ENCODE measurements at regions not wholly inside any gene's neighbourhood (a gene's known extent, or its start where the extent isn't known, plus 50 kb on each side); places are given as distances from the start of the nearest gene placed in this dataset.
"Not testable (repeated sequence)": the region's sequence is repeated elsewhere in the genome, so short reads cannot be mapped to it uniquely, and the experiment has no call there.

GRCh38 chr1:187911820-187912219, 1083.1 kb downstream of the PLA2G4A start:
- no peak for DNase-seq (ENCODE audit: low spot score)

DNA sequence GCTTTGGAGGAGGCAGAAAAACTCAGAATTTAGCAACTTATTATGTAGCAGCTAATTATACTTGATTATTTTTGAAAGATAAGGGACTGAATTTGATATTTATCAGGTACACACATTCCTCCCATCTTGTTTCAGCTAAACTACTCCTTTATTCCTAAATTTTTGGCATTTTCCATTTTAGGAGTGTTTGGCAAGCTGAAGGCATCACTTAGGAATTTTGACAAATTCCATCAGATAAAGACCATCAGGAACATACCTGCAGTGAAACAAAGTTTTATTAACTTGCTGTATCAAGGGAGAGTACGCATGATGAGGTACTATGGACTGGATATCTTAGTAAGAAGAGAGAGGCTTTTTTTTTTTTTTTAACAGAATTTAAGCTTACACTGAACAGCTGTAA, 1092.2 kb downstream of the PLA2G4A start:
- DNase-seq (ENCODE audit: low spot score) = no peak

DNA sequence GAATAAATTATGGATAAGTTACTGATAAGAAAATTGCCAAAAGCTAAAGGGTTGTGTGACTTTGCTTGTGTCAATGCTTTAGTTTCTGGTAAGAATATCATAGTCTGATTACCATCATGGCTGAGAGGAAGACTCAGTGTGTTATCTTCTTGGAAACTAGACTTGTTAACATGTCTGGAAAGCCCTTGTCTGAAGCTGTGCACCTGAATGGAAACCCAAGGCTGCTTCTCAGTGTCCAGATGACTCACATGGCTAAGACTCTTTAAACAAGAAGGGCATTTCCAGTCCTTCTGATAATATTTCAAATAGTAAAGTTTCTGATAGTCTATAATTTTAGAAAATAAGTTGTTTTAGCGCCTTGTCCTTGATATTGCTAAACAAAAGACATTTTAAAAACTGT, 1092.7 kb downstream of the PLA2G4A start:
- no peak for DNase-seq (ENCODE audit: low spot score)

- no peak for DNase-seq (ENCODE audit: low spot score)
These were observed 1093.5 kb downstream of the PLA2G4A start for GRCh38 chr1:187922255-187922654.

DNA sequence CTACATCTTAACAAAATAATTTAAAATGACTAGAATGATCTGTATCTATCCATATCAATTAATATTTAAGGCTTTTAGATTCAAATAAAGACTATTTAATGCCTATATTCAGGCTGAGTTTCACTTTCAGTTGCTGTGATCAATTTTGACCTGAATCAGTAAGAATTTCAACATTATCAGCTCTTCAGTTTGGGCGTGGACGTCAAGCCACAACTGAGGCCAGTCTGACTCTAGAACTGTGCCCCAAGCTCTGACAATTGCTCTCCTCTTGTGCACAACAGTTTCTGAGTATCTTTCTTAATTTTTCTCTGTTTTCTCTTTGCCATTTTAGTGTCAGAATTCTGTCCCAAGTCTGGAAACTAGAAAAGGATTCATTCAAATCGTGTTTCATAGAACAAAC, 1095.5 kb downstream of the PLA2G4A start:
- DNase-seq (ENCODE audit: low spot score) = no peak

DNA sequence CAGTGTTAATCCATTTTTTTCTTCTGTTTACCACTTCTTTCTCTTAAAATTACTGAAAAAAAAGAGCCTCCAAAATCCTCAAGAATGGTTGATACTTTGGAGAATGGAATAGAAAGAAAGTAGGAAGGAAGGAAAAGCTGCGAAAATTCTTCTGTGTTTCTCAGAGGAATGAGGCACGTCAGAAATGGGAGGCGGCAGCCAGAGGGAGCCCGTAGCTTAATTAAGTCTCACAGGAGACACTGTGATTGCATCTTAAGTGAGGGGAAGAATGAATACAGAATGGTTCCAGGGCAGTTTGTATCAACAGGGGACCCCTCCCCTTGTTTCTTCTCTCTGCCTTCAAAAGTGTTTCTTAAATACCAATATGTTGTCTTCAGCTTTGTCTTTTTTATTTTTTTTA, 1099.5 kb downstream of the PLA2G4A start:
- no peak for DNase-seq (ENCODE audit: low spot score)

GRCh38 chr1:187928696-187929095, 1099.9 kb downstream of the PLA2G4A start:
- no peak for DNase-seq (ENCODE audit: low spot score)

- DNase-seq (ENCODE audit: low spot score) = no peak
These were observed 1103.0 kb downstream of the PLA2G4A start for GRCh38 chr1:187931776-187932175.

DNA sequence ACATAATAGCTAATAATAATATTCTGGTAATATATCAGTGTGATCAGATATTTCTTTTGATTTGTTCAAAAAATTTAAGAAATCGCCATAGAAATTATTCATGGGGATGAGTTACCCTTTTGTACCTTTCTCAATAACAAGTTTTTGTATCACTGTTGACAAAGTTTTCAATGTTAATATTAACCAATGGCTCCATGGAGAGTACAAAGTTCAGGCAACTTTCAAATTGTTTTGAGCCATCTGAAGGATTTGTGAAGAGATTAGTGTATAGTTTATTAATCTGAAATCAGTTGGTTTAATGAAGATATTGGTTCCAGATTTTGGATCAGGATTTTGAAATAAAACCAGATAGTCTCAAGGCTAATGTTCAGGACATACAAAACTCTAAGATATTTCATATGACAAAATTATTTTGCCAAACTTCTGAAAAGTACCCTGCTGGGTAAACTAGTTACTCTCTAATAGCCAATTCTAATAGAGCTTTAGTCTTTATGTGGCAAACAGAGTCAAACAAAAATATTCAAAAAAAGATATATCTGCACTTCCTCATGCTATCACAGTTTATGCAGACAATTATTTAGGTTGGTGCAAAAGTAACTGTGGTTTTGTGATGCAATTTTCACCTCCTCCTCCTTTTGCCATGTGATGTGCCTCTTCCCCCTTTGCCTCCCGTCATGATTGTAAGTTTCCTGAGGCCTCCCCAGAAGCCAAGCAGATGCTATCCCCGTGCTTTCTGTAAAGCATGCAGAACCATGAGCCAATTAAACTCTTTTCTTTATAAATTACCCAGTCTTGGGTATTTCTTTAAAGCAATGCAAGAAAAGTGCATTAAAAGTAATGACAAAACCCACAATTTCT, 1105.0 kb downstream of the PLA2G4A start:
- no peak for DNase-seq (ENCODE audit: low spot score)

GRCh38 chr1:187936667-187937066, 1107.9 kb downstream of the PLA2G4A start:
- no peak for DNase-seq (ENCODE audit: low spot score)

DNA sequence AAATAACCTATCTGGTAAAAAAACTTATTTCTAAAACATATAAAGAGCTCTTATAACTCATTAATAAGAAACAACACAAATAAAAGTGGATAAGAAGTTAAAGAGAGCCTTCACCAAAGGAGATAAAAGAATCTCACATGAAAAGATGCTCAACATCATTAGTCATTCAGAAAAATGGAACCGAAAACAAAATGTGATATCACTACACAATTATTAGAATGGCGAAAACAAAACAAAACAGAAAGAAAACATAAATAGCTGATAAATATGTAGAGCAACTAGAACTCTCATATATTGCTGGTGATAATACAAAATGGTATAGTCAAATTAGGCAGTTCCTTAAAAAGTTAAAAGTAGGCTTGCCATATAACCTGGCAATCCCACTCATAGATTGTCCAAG, 1109.3 kb downstream of the PLA2G4A start:
- DNase-seq (ENCODE audit: low spot score) = no peak

DNA sequence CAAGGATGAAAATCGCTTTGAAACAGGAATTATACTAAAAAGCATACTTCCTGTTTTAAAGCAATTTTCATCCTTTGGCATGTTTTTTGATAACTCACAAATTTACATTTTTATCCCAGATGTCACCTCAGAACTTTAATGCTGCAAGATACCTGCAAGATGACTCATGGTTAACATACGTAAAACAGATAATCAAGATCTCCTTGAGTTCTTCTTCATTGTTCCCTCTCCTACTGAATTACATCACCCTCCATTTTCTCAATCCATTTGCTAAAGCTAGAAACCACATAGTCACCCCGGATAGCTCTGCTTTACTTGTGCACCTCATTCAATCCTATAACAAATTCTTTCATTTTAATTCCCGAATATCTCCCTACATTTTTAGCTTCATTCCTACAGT, 1114.2 kb downstream of the PLA2G4A start:
- DNase-seq (ENCODE audit: low spot score) = no peak

DNA sequence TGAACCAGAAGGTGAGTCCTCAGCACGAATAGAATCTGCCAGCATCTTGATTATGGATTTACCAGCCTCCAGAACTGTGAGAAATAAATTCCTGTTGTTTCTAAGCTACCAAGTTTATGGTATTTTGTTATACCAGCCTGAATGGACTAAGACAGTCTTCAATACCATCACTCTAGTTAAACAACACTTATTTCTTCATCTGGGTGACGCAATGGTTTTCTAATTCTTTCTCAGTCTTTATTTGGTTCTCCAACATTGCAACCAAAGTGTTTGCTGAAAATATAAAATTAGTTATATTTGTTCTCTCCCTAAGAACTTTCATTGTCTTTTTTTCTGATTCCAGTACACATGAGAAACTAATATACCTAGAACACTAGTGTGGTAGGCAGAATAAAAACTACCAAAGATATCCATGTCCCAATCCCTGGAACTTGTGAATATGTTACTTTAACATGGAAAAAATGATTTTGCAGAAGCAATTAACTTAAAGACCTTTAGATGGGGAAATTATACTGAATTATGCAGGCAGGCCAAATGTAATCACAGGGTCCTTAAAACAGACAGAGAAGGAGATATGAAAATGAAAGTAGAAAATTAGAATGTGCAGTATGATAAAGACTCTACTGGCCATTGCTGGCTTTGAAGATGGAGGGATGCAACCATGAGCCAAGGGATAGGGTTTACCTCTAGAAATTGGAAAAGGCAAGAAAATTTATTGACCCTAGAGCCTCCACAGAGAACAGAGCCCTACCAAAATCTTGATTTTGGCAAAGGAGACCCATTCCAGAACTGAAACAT, 1115.1 kb downstream of the PLA2G4A start:
- no peak for DNase-seq (ENCODE audit: low spot score)

DNA sequence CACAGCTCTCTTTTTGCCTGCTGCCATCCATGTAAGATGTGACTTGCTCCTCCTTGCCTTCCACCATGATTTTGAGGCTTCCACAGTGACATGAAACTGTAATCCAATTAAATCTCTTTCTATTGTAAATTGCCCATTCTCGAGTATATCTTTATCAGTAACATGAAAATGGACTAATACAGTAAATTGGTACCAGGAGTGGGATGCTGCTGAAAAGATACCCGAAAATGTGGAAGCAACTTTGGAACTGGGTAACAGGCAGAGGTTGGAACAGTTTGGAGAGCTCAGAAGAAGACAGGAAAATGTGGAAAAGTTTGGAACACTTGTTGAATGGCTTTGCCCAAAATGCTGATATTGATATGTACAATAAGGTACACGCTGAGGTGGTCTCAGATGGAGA, 1117.9 kb downstream of the PLA2G4A start:
- not testable (repeated sequence) for DNase-seq (ENCODE audit: low spot score)

GRCh38 chr1:187947359-187947758, 1118.6 kb downstream of the PLA2G4A start:
- DNase-seq (ENCODE audit: low spot score) = no peak

GRCh38 chr1:187948170-187948794, 1119.5 kb downstream of the PLA2G4A start:
- no peak for DNase-seq (ENCODE audit: low spot score)

DNA sequence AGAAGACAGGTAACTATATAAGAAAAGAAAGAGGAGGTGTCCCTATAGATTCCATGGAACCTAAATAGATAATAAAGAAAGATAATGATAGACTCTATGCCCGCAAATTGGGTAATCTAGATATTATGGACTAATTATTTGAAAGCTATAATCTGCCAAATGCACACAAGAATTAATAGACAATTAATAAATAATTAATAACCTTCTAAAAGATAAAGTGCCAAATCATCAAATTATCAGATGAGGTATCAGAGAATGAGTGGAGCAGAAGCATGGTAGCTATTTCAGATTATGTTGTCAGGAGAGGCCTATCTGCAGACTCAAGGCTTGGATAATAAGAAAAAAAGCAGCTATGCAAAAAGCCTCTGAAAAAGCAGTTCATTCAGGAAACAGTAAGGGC, 1120.8 kb downstream of the PLA2G4A start:
- DNase-seq (ENCODE audit: low spot score) = no peak

GRCh38 chr1:187951817-187952216, 1123.1 kb downstream of the PLA2G4A start:
- no peak for DNase-seq (ENCODE audit: low spot score)

GRCh38 chr1:187952446-187952845, 1123.7 kb downstream of the PLA2G4A start:
- DNase-seq (ENCODE audit: low spot score) = no peak

DNA sequence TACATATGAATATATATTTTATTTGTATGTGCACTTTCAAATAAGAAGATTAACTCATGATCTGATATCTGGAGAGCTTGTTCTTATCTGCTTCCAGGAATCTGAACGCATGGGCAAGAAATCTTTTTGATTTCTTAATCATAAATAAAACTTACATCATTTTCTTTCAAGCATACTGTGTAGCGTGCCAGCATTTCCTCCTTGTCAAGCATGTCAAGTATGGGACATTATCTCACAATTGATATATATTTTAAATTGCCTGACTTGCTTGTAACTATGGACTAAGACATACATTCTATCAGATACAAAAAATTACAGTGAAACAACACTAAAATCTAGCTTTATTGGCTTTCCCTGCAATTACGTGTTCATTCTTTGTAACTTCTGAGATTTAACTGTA, 1128.2 kb downstream of the PLA2G4A start:
- DNase-seq (ENCODE audit: low spot score) = no peak

DNA sequence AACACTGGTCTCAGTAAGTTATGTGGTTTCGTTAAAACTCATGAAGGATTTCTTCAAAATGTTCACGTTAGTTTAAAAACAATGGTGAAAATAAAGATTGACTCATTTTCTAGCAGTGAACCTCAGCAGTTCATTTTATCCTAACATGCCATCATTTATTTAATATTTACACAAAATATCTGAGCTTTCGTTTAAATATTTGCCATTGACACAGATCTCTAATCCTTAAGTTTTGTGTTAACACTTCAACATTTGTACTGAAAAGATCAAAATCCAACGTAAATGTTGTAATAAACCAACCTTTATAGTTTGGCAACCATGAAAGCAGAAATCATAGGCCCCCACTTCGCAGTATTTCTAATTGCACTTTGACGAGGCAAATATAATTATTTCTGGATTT, 1129.5 kb downstream of the PLA2G4A start:
- DNase-seq (ENCODE audit: low spot score) = no peak

- no peak for DNase-seq (ENCODE audit: low spot score)
These were observed 1130.3 kb downstream of the PLA2G4A start for GRCh38 chr1:187959062-187959461.

DNA sequence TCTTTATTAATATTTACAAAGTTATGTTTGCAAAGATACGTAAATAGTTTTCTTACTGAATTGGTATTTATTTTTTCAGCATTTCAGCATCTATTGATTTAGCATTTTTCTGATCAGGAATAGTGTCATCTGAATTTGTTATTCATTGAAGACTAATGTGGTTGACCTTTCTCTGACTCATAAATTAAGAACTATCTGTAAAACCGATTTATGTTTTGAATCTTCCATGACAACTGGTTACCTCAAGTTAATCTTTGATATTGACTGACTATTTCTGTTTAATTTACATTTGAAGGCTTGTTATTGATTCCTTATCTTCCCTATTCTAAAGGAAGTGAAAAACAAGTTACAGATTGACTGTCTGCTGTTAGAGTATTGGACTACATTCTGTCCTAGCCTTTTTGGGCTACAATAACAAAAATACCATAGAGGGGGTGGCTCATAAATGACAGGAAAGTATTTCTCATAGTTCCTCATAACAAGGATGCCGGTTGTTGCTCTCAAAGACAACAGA, 1131.4 kb downstream of the PLA2G4A start:
- DNase-seq (ENCODE audit: low spot score) = no peak
